Prostate gland (tissue), 2 donors: ENCODE measurements at regions not wholly inside any gene's neighbourhood (a gene's known extent, or its start where the extent isn't known, plus 50 kb on each side); places are given as distances from the start of the nearest gene placed in this dataset.

ENCODE experiments used
- DNase-seq: peaks from one replicate; pipeline ENCODE4 v3.0.0-alpha.2; 2019; ENCODE audit warnings: low spot score
- H3K27ac ChIP-seq, 2 donors: fragments of 200-600 bp; sonication (generic); 2 replicates each; pipeline ENCODE4 v1.5.1; 2017 to 2019
- H3K27me3 ChIP-seq: fragments of 200-600 bp; sonication (generic); replicated peaks from 2 replicates; pipeline ENCODE4 v1.5.1; 2019; ENCODE audit not compliant: insufficient read depth
- H3K36me3 ChIP-seq, 2 donors: fragments of 200-600 bp; sonication (generic); 1 replicate in 1 of 2; 2 replicates in 1 of 2; pipeline versions ENCODE4 v1.5.1 to v1.8.1; 2017 to 2019
- H3K4me1 ChIP-seq: fragments of 200-600 bp; sonication (generic); replicated peaks from 2 replicates; pipeline ENCODE4 v1.5.1; 2019
- H3K4me3 ChIP-seq, 2 donors: fragments of 200-600 bp; sonication (generic); 2 replicates each; pipeline ENCODE4 v1.5.1; 2017 to 2019
- H3K9me3 ChIP-seq: fragments of 200-600 bp; sonication (generic); 2 replicates; pipeline ENCODE4 v1.5.1; 2017
- POLR2A ChIP-seq: fragments of 450-650 bp; IDR thresholded peaks from one replicate; pipeline ENCODE4 v1.6.1; 2016; ENCODE audit warnings: antibody characterized with exemption, mild to moderate bottlenecking
- POLR2AphosphoS5 ChIP-seq: sonication (generic); formaldehyde crosslinking; IDR thresholded peaks from one replicate; pipeline ENCODE4 v1.6.1; 2017; ENCODE audit warnings: antibody characterized with exemption
- WGBS: methylation state at CpG from one replicate; pipeline ENCODE4 v1.1.5; 2018; 5-methylcytosine and 5-hydroxymethylcytosine counted together
- intact Hi-C: fragments of 100-400 bp; cut with DNase I; formaldehyde crosslinking; loops from one replicate; pipeline ENCODE4 v1.14.2; 2022
- TF ChIP-seq, protein P1 (sequence below), 4 experiments: fragments of 200-600 bp in 2 of 4; fragments of 450-650 bp in 2 of 4; sonication (generic) in 2 of 4; IDR thresholded peaks; 1 replicate in 3 of 4; 2 replicates in 1 of 4; pipeline ENCODE4 v1.5.1; 2016 to 2019; ENCODE audit warnings: antibody characterized with exemption in 4 of 4, mild to moderate bottlenecking in 2 of 4, moderate library complexity in 2 of 4

DNA sequence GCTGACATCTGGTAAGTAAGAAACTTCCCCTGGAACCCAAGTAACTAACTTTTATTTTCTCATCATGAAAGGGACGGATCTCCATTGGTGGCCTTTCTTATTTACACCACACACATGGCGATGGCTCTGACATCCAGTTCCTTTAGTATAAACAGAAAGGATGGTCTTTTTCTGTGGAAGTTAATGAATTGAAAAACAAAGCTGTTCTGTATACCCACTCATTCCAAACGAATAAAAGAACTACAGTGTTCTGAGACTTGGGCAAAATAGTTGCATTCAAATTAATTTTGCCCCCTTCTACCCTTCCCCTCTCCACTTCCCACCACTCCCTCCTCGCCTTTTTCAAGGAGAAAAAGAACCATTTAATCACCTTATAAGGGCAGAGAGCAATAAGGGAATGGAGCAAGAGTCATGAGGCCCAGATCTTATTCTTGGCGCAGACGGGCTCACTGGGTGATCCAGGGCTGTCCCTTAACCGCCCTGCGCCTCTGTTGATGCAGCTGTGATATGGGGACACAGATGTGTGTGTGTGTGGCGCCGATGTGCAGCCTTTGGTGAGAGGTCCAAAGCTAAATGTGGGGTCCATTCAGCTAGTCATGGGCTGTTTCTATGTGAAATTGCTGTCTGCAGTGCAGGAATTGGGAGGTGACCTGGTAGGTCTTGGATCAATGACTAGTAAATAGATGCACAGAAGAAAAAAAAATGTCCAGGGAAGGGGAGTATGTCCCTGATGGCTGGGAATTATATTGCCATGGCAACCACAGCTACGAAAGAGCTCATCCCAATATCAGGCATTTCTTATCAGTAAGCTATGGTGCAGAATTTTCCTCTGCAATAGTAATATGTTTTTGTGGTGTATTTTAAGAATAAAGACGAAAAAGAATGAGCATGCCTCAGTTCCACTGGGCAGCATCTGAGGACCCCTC, 141.5 kb upstream of the ERCC6L2 start:
- DNase-seq = no peak
- H3K27me3 ChIP-seq = no peaks in the 10 kb centered on the region
- TF ChIP-seq, protein P1, sequence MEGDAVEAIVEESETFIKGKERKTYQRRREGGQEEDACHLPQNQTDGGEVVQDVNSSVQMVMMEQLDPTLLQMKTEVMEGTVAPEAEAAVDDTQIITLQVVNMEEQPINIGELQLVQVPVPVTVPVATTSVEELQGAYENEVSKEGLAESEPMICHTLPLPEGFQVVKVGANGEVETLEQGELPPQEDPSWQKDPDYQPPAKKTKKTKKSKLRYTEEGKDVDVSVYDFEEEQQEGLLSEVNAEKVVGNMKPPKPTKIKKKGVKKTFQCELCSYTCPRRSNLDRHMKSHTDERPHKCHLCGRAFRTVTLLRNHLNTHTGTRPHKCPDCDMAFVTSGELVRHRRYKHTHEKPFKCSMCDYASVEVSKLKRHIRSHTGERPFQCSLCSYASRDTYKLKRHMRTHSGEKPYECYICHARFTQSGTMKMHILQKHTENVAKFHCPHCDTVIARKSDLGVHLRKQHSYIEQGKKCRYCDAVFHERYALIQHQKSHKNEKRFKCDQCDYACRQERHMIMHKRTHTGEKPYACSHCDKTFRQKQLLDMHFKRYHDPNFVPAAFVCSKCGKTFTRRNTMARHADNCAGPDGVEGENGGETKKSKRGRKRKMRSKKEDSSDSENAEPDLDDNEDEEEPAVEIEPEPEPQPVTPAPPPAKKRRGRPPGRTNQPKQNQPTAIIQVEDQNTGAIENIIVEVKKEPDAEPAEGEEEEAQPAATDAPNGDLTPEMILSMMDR (IDR thresholded peaks at IDR 0.05) = no peak
- TF ChIP-seq POLR2A = no peak
- no peak for TF ChIP-seq POLR2AphosphoS5
- no peak overlapping the region for H3K27ac ChIP-seq
- H3K4me3 ChIP-seq = no peak overlapping the region
- 85% methylated on average over 12 of the region's 12 CpGs for WGBS
- no peaks in the 10 kb centered on the region for H3K4me1 ChIP-seq
- no peaks in the 10 kb centered on the region for H3K36me3 ChIP-seq
- intact Hi-C loops = loop anchor here (2.0 kb wide), 1 partner anchor 479 kb away; no protein-coding TSS in a partner anchor
- H3K9me3 ChIP-seq = no peaks in the 10 kb centered on the region

DNA sequence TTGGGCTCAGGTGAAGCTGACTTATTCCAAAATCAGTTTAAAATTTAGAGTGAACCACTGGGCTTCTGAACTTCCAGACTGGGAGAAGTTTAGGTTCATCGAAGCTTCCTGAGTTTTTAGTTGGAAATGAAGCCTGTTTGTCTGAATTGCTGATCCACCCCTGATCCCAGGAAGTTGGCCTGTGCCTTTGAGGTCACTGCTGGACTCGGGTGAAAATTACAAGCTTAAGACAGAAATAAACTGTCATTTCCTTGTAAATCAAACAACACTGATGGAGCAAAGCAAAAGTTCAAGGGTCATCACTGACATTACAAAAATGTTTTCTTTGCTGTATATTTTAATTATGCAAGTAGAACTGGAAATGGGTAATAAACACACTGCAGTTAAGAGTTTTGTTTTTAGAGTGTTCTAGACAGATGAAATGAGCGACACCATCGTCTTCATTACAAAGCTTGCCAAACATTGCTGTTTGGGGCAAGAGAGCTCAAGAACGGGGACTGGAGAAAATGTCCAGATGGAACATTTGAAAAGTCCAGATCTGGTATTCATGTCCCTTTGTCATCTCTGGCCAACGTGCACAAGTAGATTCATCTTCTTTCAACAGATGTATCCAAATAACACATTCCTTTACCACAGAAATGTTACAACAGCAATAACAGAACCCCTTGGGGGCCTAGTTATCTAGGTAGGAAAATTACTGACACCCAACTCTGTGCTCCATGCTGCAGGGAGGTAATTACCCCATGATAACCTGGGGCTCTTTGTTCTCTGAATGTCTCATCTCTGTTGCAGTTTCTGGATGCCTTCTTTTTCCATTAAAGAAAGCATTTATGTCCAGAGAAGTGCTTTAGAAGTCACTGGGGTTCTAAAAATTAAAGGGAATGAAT, 142.4 kb upstream of the ERCC6L2 start:
- intact Hi-C loops = loop anchor here (2.0 kb wide), 1 partner anchor 480 kb away; no protein-coding TSS in a partner anchor
- WGBS = 71% methylated on average over 6 of the region's 6 CpGs
- DNase-seq = no peak
- Histone ChIP-seq H3K36me3 (no peaks in the 10 kb centered on the region), H3K27ac (no peak overlapping the region), H3K4me3 (no peak overlapping the region), H3K9me3 (no peaks in the 10 kb centered on the region), H3K27me3 (no peaks in the 10 kb centered on the region), H3K4me1 (no peaks in the 10 kb centered on the region)
- TF ChIP-seq, protein P1 (IDR thresholded peaks at IDR 0.05) = no peak
- TF ChIP-seq POLR2A = no peak
- no peak for TF ChIP-seq POLR2AphosphoS5

- Histone ChIP-seq H3K27me3 (no peaks in the 10 kb centered on the region), H3K27ac (no peak overlapping the region), H3K9me3 (no peaks in the 10 kb centered on the region), H3K4me3 (no peak overlapping the region), H3K36me3 (no peaks in the 10 kb centered on the region), H3K4me1 (no peaks in the 10 kb centered on the region)
- 98% methylated on average over 3 of the region's 3 CpGs for WGBS
- intact Hi-C loops = loop anchor here (2.0 kb wide), 1 partner anchor 481 kb away; no protein-coding TSS in a partner anchor
- DNase-seq = no peak
- TF ChIP-seq POLR2AphosphoS5 (no peak), POLR2A (no peak)
- TF ChIP-seq, protein P1 (IDR thresholded peaks at IDR 0.05) = no peak
These were observed 143.6 kb upstream of the ERCC6L2 start for GRCh38 chr9:95731876-95732275.

GRCh38 chr9:95729669-95730368, 145.7 kb upstream of the ERCC6L2 start:
- H3K27me3 ChIP-seq = no peaks in the 10 kb centered on the region
- TF ChIP-seq, protein P1 (IDR thresholded peaks at IDR 0.05) = no peak
- TF ChIP-seq POLR2AphosphoS5 (no peak), POLR2A (no peak)
- no peak overlapping the region for H3K27ac ChIP-seq
- H3K4me3 ChIP-seq = no peak overlapping the region
- intact Hi-C loops = no loop called here
- DNase-seq = no peak
- 77% methylated on average over 5 of the region's 5 CpGs for WGBS
- no peaks in the 10 kb centered on the region for H3K9me3 ChIP-seq
- no peaks in the 10 kb centered on the region for H3K4me1 ChIP-seq
- no peaks in the 10 kb centered on the region for H3K36me3 ChIP-seq
